ENCODE measurements at regions not wholly inside any gene's neighbourhood (a gene's known extent, or its start where the extent isn't known, plus 50 kb on each side); places are given as distances from the start of the nearest gene placed in this dataset.

DNA sequence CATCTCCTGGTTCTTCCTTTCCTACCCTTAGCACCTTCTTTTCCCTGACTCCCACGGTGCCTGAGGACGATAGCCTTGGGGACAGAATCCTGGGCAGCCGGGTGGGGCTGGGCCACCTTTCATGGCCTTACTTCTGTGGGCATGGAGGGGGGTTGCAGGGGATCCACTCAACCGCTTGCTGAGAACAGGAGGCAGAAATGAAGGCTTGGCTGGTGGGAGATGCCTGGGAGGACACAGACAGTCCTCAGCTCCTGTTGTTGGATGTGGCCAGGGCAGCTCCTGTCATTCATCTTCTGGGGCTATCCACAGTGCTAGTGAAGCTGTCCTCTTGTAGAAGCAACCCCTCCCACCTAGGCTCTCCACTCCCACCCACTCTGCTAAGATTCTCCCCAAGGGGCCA is 95.5 kb upstream of the CELF4 start:
- Histone ChIP-seq H3K4me3 (replicated peaks; ENCODE audit: low read depth, low read length) (no peak overlapping the region), H3K27me3 (replicated peaks; ENCODE audit: control insufficient read depth, insufficient read depth, low read length) (no peaks in the 10 kb centered on the region), H3K36me3 (ENCODE audit: control insufficient read depth, insufficient read depth, low read length) (no peaks in the 10 kb centered on the region)
- no peak for DNase-seq (ENCODE audit: extremely low read depth, insufficient read length)
- TF ChIP-seq, protein P1, sequence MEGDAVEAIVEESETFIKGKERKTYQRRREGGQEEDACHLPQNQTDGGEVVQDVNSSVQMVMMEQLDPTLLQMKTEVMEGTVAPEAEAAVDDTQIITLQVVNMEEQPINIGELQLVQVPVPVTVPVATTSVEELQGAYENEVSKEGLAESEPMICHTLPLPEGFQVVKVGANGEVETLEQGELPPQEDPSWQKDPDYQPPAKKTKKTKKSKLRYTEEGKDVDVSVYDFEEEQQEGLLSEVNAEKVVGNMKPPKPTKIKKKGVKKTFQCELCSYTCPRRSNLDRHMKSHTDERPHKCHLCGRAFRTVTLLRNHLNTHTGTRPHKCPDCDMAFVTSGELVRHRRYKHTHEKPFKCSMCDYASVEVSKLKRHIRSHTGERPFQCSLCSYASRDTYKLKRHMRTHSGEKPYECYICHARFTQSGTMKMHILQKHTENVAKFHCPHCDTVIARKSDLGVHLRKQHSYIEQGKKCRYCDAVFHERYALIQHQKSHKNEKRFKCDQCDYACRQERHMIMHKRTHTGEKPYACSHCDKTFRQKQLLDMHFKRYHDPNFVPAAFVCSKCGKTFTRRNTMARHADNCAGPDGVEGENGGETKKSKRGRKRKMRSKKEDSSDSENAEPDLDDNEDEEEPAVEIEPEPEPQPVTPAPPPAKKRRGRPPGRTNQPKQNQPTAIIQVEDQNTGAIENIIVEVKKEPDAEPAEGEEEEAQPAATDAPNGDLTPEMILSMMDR (IDR thresholded peaks at IDR 0.05; ENCODE audit: insufficient read depth, low read length, poor library complexity, severe bottlenecking): no peak

DNA sequence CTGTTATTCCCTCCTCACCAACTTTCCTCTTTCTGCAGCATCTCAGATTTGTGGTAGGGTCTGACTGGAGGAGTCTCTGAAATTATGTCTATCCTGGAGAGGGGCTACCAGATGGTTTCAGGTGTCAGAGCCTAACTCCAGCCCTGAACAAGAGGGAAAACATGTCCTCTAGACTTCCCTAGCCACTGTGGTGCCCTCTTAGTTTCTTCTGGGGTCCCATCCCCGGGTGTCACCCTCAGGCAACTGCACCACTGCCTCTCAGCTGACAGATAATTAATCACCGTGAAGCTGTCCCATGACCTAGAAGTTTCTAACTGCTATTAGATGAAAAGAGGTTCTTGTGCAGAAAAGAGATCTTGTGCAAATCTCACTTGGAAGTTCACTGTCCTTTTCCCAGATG is 95.1 kb upstream of the CELF4 start:
- DNase-seq (ENCODE audit: extremely low read depth, insufficient read length): no peak
- no peaks in the 10 kb centered on the region for H3K36me3 ChIP-seq (ENCODE audit: control insufficient read depth, insufficient read depth, low read length)
- H3K27me3 ChIP-seq (replicated peaks; ENCODE audit: control insufficient read depth, insufficient read depth, low read length): no peaks in the 10 kb centered on the region
- no peak overlapping the region for H3K4me3 ChIP-seq (replicated peaks; ENCODE audit: low read depth, low read length)
- TF ChIP-seq, protein P1 (IDR thresholded peaks at IDR 0.05; ENCODE audit: insufficient read depth, low read length, poor library complexity, severe bottlenecking): no peak

DNA sequence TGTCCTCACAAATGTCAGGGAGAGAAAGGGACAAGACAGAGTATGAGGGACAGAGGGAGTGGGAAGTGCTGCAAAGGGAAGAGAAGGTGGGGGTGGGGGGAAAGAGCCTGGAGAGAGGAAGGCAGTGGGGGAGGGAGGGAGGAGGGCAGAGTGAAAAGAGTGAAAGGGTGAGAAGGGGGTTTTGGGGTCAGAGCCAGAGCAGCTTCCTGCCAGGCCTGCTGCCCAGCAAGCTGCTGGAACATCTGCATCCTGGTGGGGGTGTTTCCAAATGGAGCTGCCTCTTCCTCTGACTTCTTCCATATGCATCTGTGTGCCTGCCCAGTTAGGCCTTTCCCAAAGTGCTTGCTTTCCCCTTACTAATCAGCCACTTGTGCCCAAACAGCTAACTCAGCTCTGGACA is 94.3 kb upstream of the CELF4 start:
- no peak overlapping the region for H3K4me3 ChIP-seq (replicated peaks; ENCODE audit: low read depth, low read length)
- TF ChIP-seq, protein P1 (IDR thresholded peaks at IDR 0.05; ENCODE audit: insufficient read depth, low read length, poor library complexity, severe bottlenecking): no peak
- H3K36me3 ChIP-seq (ENCODE audit: control insufficient read depth, insufficient read depth, low read length): no peaks in the 10 kb centered on the region
- H3K27me3 ChIP-seq (replicated peaks; ENCODE audit: control insufficient read depth, insufficient read depth, low read length): no peaks in the 10 kb centered on the region
- no peak for DNase-seq (ENCODE audit: extremely low read depth, insufficient read length)

DNA sequence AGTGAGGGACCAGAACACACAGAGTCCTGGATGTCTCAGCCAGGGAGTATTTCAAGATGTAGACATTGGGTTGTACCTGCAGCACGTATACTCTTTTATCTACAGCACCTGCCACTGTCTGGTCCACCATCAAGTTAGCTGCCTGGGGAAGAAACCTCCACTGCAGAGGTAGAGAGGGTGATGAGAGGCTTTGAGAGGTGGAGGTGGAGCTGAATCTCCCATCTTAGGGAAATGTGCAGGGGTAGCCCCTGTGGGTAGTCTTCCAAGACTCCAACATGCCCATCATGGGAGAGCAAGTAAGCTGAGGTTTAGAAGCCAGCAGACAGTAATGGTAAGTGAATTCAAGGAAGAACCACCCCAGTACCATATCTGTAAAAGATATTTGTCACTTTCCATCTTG is 93.3 kb upstream of the CELF4 start:
- Histone ChIP-seq H3K4me3 (replicated peaks; ENCODE audit: low read depth, low read length) (no peak overlapping the region), H3K27me3 (replicated peaks; ENCODE audit: control insufficient read depth, insufficient read depth, low read length) (no peaks in the 10 kb centered on the region), H3K36me3 (ENCODE audit: control insufficient read depth, insufficient read depth, low read length) (no peaks in the 10 kb centered on the region)
- TF ChIP-seq, protein P1 (IDR thresholded peaks at IDR 0.05; ENCODE audit: insufficient read depth, low read length, poor library complexity, severe bottlenecking): no peak
- no peak for DNase-seq (ENCODE audit: extremely low read depth, insufficient read length)

DNA sequence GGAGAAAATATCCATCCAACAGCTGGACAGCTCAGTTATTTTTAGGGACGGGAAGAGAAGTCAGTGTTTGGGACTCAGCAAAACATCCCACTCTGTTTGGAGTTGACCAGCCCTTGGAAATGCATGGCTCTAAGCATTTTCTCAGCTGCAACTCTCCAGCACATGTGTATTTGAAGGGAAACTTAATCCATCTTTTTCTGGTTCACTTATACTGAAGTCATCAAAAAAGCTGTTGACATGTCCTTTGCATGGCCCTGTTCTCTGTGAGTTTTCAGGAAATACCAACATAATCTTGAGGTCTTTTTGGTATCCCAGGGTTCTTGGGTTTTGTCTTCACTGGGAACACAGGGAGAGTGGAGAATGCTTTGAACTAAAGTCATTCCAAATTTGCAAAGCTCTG is 91.9 kb upstream of the CELF4 start:
- no peak for DNase-seq (ENCODE audit: extremely low read depth, insufficient read length)
- H3K4me3 ChIP-seq (replicated peaks; ENCODE audit: low read depth, low read length): no peak overlapping the region
- H3K36me3 ChIP-seq (ENCODE audit: control insufficient read depth, insufficient read depth, low read length): no peaks in the 10 kb centered on the region
- H3K27me3 ChIP-seq (replicated peaks; ENCODE audit: control insufficient read depth, insufficient read depth, low read length): no peaks in the 10 kb centered on the region
- TF ChIP-seq, protein P1 (IDR thresholded peaks at IDR 0.05; ENCODE audit: insufficient read depth, low read length, poor library complexity, severe bottlenecking): no peak

DNA sequence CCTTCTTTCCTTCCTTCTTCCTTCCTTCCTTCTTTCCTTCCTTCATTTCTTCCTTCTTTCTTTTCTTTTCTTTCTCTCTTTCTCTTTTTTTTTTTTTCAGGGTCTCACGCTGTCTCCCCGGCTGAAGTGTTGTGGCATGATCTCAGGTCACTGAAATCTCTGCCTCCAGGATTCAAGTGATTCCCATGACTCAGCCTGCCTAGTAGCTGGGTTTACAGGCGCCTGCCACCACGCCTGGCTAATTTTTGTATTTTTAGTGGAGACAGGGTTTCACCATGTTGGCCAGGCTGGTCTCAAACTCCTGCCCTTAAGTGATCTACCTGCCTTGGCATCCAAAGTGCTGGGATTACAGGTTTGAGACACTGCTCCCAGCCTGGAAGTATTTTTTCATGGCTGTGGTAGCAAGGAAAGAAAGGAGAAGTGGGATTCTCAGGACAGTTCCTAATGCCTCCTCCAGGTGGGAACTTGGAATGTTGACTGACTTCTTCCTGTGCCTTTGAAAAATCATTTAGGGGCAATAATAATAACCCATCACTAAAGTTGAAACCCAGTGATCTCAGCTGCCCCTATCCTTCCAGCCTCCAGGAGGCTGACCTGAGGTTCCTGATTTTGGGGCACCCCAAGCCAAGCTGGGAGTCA is 89.3 kb upstream of the CELF4 start:
- no peaks in the 10 kb centered on the region for H3K36me3 ChIP-seq (ENCODE audit: control insufficient read depth, insufficient read depth, low read length)
- H3K27me3 ChIP-seq (replicated peaks; ENCODE audit: control insufficient read depth, insufficient read depth, low read length): no peaks in the 10 kb centered on the region
- DNase-seq (ENCODE audit: extremely low read depth, insufficient read length): no peak
- H3K4me3 ChIP-seq (replicated peaks; ENCODE audit: low read depth, low read length): no peak overlapping the region
- TF ChIP-seq, protein P1 (IDR thresholded peaks at IDR 0.05; ENCODE audit: insufficient read depth, low read length, poor library complexity, severe bottlenecking): no peak

Data from GM06990 (cell line).